A673 (cell line): ENCODE measurements at regions not wholly inside any gene's neighbourhood (a gene's known extent, or its start where the extent isn't known, plus 50 kb on each side); places are given as distances from the start of the nearest gene placed in this dataset.

ENCODE experiments used
- BruUV-seq: library from RNA; stranded (reverse); fragments of 400-500 nt; replicated peaks from 2 replicates; lab custom pipeline; 2021; lab: Mats Ljungman, UMichigan
- CTCF ChIA-PET: fragments of 300-600 bp; sonication (Branson Sonifier 250); formaldehyde crosslinking; loops from one replicate; lab custom pipeline; 2022; ENCODE audit warnings: antibody characterized with exemption; lab: Charles Lee
- POLR2A ChIA-PET: fragments of 300-600 bp; sonication (Branson Sonifier 250); formaldehyde crosslinking; loops from one replicate; lab custom pipeline; 2022; ENCODE audit warnings: antibody characterized with exemption; ENCODE audit not compliant: low non-redundant PET; lab: Charles Lee
- DNase-seq: peaks from one replicate; pipeline ENCODE4 v3.0.0-alpha.2; 2015; ENCODE audit warnings: low spot score
- H3K27ac ChIP-seq: fragments of 200-600 bp; sonication (generic); 2 replicates; pipeline ENCODE4 v1.5.1; 2016; ENCODE audit warnings: mixed run types, low read depth, mild to moderate bottlenecking, mixed read lengths, antibody characterized with exemption, low read length; ENCODE audit not compliant: poor library complexity, severe bottlenecking
- H3K27me3 ChIP-seq: fragments of 200-600 bp; sonication (generic); replicated peaks from 2 replicates; pipeline ENCODE4 v1.6.1; 2017; ENCODE audit warnings: mixed run types, low read depth, mild to moderate bottlenecking, mixed read lengths, antibody characterized with exemption, low read length; ENCODE audit not compliant: insufficient read depth, poor library complexity
- H3K36me3 ChIP-seq: fragments of 200-600 bp; sonication (generic); 2 replicates; pipeline ENCODE4 v1.6.1; 2016; ENCODE audit warnings: mixed run types, mild to moderate bottlenecking, mixed read lengths, antibody characterized with exemption, low read length; ENCODE audit not compliant: insufficient read depth, poor library complexity, severe bottlenecking
- H3K4me1 ChIP-seq: fragments of 200-600 bp; sonication (generic); 2 replicates; pipeline ENCODE4 v1.6.1; 2017; ENCODE audit warnings: mixed run types, mild to moderate bottlenecking, mixed read lengths, antibody characterized with exemption, low read length; ENCODE audit not compliant: insufficient read depth, poor library complexity, severe bottlenecking
- H3K4me3 ChIP-seq: fragments of 200-600 bp; sonication (generic); 2 replicates; pipeline ENCODE4 v1.5.1; 2016; ENCODE audit warnings: low read depth, mixed run types, mild to moderate bottlenecking, mixed read lengths, low read length; ENCODE audit not compliant: poor library complexity, severe bottlenecking
- H3K9me3 ChIP-seq: fragments of 200-600 bp; sonication (generic); 2 replicates; pipeline ENCODE4 v1.6.1; 2016; ENCODE audit warnings: mixed run types, low read depth, mild to moderate bottlenecking, mixed read lengths, antibody characterized with exemption, low read length; ENCODE audit not compliant: poor library complexity, severe bottlenecking
- EZH2 ChIP-seq: fragments of 200-600 bp; sonication (generic); IDR thresholded peaks from 2 replicates; pipeline ENCODE4 v1.6.1; 2017; ENCODE audit warnings: borderline replicate concordance, low read depth, mild to moderate bottlenecking, mixed read lengths, antibody characterized with exemption, low read length; ENCODE audit not compliant: poor library complexity, severe bottlenecking
- intact Hi-C: fragments of 100-400 bp; cut with micrococcal nuclease; formaldehyde crosslinking; loops from one replicate; pipeline ENCODE4 v1.10.0; 2022; ENCODE audit not compliant: unreplicated experiment
- TF ChIP-seq, protein P1 (sequence below): fragments of 300-800, 200-600 bp; sonication (generic); conservative IDR thresholded peaks from 2 replicates; pipeline ENCODE4 v1.5.1; 2017; ENCODE audit warnings: low read depth, mild to moderate bottlenecking, antibody characterized with exemption, low read length, moderate library complexity, mixed read lengths

DNA sequence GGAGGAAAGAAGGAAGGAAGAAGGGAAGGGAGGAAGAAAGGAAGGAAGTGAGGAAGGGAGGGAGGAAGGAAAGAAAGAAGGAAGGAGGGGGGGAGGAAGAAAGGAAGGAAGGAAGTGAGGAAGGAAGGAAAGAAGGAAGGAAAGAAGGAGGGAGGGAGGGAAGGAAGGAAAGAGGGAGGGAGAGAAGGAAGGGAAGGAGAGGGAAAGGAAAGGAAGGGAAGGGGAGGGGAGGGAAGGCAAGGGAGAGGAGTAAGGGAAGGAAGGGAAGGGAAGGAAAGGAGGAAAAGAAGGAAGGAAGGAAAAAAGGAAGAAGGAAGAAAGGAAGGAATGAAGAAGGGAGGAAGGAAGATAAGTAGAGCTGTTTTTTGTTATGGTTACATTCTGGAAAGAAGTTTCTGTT lies 141.2 kb downstream of the LRRC3B start:
- intact Hi-C loops = no loop called here
- ChIA-PET CTCF (no interaction called here), POLR2A (no interaction called here)
- no peak for DNase-seq
- TF ChIP-seq, protein P1, sequence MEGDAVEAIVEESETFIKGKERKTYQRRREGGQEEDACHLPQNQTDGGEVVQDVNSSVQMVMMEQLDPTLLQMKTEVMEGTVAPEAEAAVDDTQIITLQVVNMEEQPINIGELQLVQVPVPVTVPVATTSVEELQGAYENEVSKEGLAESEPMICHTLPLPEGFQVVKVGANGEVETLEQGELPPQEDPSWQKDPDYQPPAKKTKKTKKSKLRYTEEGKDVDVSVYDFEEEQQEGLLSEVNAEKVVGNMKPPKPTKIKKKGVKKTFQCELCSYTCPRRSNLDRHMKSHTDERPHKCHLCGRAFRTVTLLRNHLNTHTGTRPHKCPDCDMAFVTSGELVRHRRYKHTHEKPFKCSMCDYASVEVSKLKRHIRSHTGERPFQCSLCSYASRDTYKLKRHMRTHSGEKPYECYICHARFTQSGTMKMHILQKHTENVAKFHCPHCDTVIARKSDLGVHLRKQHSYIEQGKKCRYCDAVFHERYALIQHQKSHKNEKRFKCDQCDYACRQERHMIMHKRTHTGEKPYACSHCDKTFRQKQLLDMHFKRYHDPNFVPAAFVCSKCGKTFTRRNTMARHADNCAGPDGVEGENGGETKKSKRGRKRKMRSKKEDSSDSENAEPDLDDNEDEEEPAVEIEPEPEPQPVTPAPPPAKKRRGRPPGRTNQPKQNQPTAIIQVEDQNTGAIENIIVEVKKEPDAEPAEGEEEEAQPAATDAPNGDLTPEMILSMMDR = no peak
- no peak for TF ChIP-seq EZH2
- H3K9me3 ChIP-seq = no peaks in the 10 kb centered on the region
- BruUV-seq = no TSS peak
- no peak overlapping the region for H3K4me3 ChIP-seq
- H3K36me3 ChIP-seq = no peaks in the 10 kb centered on the region
- H3K27ac ChIP-seq = no peak overlapping the region
- no peaks in the 10 kb centered on the region for H3K27me3 ChIP-seq
- H3K4me1 ChIP-seq = no peaks in the 10 kb centered on the region

- TF ChIP-seq EZH2 = no peak
- TF ChIP-seq, protein P1 = no peak
- Histone ChIP-seq H3K36me3 (no peaks in the 10 kb centered on the region), H3K27ac (no peak overlapping the region), H3K4me1 (no peaks in the 10 kb centered on the region), H3K9me3 (no peaks in the 10 kb centered on the region), H3K27me3 (no peaks in the 10 kb centered on the region), H3K4me3 (no peak overlapping the region)
- intact Hi-C loops = no loop called here
- ChIA-PET CTCF (no interaction called here), POLR2A (no interaction called here)
- DNase-seq = no peak
- BruUV-seq = no TSS peak
Measured at GRCh38 chr3:26766031-26766430, 143.5 kb downstream of the LRRC3B start.

GRCh38 chr3:26768068-26768651 lies 145.6 kb downstream of the LRRC3B start:
- no peaks in the 10 kb centered on the region for H3K4me1 ChIP-seq
- no peak overlapping the region for H3K4me3 ChIP-seq
- H3K27me3 ChIP-seq = no peaks in the 10 kb centered on the region
- H3K9me3 ChIP-seq = no peaks in the 10 kb centered on the region
- no peaks in the 10 kb centered on the region for H3K36me3 ChIP-seq
- no peak overlapping the region for H3K27ac ChIP-seq
- ChIA-PET POLR2A (no interaction called here), CTCF (no interaction called here)
- DNase-seq = no peak
- TF ChIP-seq, protein P1 = no peak
- TF ChIP-seq EZH2 = no peak
- no TSS peak for BruUV-seq
- intact Hi-C loops = no loop called here
